ENCODE measurements at regions not wholly inside any gene's neighbourhood (a gene's known extent, or its start where the extent isn't known, plus 50 kb on each side); places are given as distances from the start of the nearest gene placed in this dataset.

DNA sequence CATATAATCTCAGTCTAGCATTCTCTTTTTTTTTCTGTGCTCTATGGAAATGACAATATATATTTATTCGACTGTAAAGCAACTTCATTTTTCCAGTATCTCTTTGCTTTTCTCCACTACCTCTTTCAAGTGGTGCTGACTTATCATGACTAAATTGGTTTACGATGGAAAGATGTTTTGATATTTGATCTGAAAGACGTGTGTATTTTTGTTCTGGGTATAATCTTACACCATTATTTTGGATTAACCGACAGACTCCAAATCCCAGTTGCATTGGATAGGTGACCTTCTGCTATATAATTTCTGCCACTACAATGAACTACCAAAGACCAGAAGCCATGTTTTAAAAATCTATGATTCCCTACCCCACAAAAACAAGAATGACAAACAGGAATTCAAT, 380.5 kb upstream of the NFE2L3 start:
- Histone ChIP-seq H3K4me2 (no peak overlapping the region), H3K9me2 (ENCODE audit: insufficient read depth) (no peaks in the 10 kb centered on the region), H3K4me1 (replicated peaks; ENCODE audit: insufficient read depth) (no peaks in the 10 kb centered on the region), H3K36me3 (ENCODE audit: low read depth) (no peaks in the 10 kb centered on the region), H3K4me3 (no peak overlapping the region), H3F3A (ENCODE audit: insufficient read depth, low read depth) (no peaks in the 10 kb centered on the region), H3K79me2 (ENCODE audit: low read depth) (no peaks in the 10 kb centered on the region), H4K20me1 (ENCODE audit: insufficient read depth) (no peaks in the 10 kb centered on the region), H2AFZ (no peak overlapping the region), H3K27ac (no peak overlapping the region), H3K9me3 (ENCODE audit: insufficient read depth, low read depth) (no peaks in the 10 kb centered on the region), H3K27me3 (ENCODE audit: insufficient read depth, low read depth) (peaks cover 92% of the 10 kb centered on the region)
- intact Hi-C loops (cut with micrococcal nuclease; ENCODE audit: unreplicated experiment), result no loop called here
- TF ChIP-seq CTCF (conservative IDR thresholded peaks at IDR 0.05) (no peak), EZH2 (IDR thresholded peaks at IDR 0.05; ENCODE audit: low read depth) (no peak)
- POLR2A ChIA-PET (ENCODE audit: unreplicated experiment), result interaction anchor here (0.6 kb wide), 1 partner anchor 62 kb away, joined by 5 read pairs; no protein-coding TSS in a partner anchor
- no TSS peak for BruUV-seq (replicated peaks)
- CTCF ChIA-PET, result no interaction called here
- no peak for DNase-seq

- CTCF ChIA-PET, result no interaction called here
Observed at GRCh38 chr7:25772802-25773201, 379.2 kb upstream of the NFE2L3 start.

DNA sequence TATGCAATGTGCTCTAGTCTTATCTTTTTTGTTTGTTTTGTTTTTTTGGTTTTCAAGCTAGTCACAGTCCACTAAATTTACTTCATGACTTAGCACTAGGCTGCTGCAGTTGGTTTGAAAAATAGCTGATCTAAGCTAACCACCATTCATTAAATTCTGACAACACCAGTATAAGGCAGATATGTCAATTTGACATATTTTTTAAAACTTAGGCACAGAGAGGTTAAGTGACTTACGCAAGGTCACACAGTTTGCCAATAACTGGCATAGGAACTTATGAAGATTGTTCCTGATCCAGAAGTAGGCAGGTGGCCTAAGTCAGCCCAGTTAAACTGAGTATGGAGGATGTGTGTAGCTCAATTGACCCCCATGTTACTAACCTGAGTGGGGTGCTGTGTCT, 377.3 kb upstream of the NFE2L3 start:
- intact Hi-C loops (cut with micrococcal nuclease; ENCODE audit: unreplicated experiment), result no loop called here
- ChIA-PET POLR2A (ENCODE audit: unreplicated experiment) (no interaction called here), CTCF (no interaction called here)
- DNase-seq, result no peak
- H3F3A ChIP-seq (ENCODE audit: insufficient read depth, low read depth), result no peaks in the 10 kb centered on the region
- no peak for TF ChIP-seq CTCF (conservative IDR thresholded peaks at IDR 0.05)
- TF ChIP-seq EZH2 (IDR thresholded peaks at IDR 0.05; ENCODE audit: low read depth), result no peak
- no peak overlapping the region for H2AFZ ChIP-seq
- H3K27me3 ChIP-seq (ENCODE audit: insufficient read depth, low read depth), result peaks cover 76% of the 10 kb centered on the region
- H3K4me3 ChIP-seq, result no peak overlapping the region
- no peaks in the 10 kb centered on the region for H3K9me3 ChIP-seq (ENCODE audit: insufficient read depth, low read depth)
- H3K79me2 ChIP-seq (ENCODE audit: low read depth), result no peaks in the 10 kb centered on the region
- BruUV-seq (replicated peaks), result no TSS peak
- H3K4me2 ChIP-seq, result no peak overlapping the region
- H3K4me1 ChIP-seq (replicated peaks; ENCODE audit: insufficient read depth), result no peaks in the 10 kb centered on the region
- no peaks in the 10 kb centered on the region for H3K36me3 ChIP-seq (ENCODE audit: low read depth)
- no peaks in the 10 kb centered on the region for H4K20me1 ChIP-seq (ENCODE audit: insufficient read depth)
- no peaks in the 10 kb centered on the region for H3K9me2 ChIP-seq (ENCODE audit: insufficient read depth)
- H3K27ac ChIP-seq, result no peak overlapping the region

More at GRCh38 chr7:25772802-25773201, 379.2 kb upstream of the NFE2L3 start:
- H3K4me3 ChIP-seq, result no peak overlapping the region
- POLR2A ChIA-PET (ENCODE audit: unreplicated experiment), result no interaction called here
- peaks cover 85% of the 10 kb centered on the region for H3K27me3 ChIP-seq (ENCODE audit: insufficient read depth, low read depth)
- H3K9me3 ChIP-seq (ENCODE audit: insufficient read depth, low read depth), result no peaks in the 10 kb centered on the region
- no peaks in the 10 kb centered on the region for H3F3A ChIP-seq (ENCODE audit: insufficient read depth, low read depth)
- intact Hi-C loops (cut with micrococcal nuclease; ENCODE audit: unreplicated experiment), result no loop called here
- no TSS peak for BruUV-seq (replicated peaks)
- H3K4me2 ChIP-seq, result no peak overlapping the region
- no peaks in the 10 kb centered on the region for H4K20me1 ChIP-seq (ENCODE audit: insufficient read depth)
- no peaks in the 10 kb centered on the region for H3K79me2 ChIP-seq (ENCODE audit: low read depth)
- H3K4me1 ChIP-seq (replicated peaks; ENCODE audit: insufficient read depth), result no peaks in the 10 kb centered on the region
- no peak for DNase-seq
- no peak for TF ChIP-seq CTCF (conservative IDR thresholded peaks at IDR 0.05)
- no peak for TF ChIP-seq EZH2 (IDR thresholded peaks at IDR 0.05; ENCODE audit: low read depth)
- no peak overlapping the region for H3K27ac ChIP-seq
- H3K36me3 ChIP-seq (ENCODE audit: low read depth), result no peaks in the 10 kb centered on the region
- H3K9me2 ChIP-seq (ENCODE audit: insufficient read depth), result no peaks in the 10 kb centered on the region
- no peak overlapping the region for H2AFZ ChIP-seq
